OCI-LY1 (cell line): ENCODE measurements at regions not wholly inside any gene's neighbourhood (a gene's known extent, or its start where the extent isn't known, plus 50 kb on each side); places are given as distances from the start of the nearest gene placed in this dataset.

Source experiments
- EZH2 ChIP-seq: fragments of 200-600 bp; sonication (generic), shearing (Covaris generic); IDR thresholded peaks from 2 replicates; pipeline ENCODE4 v1.8.0; 2017; ENCODE audit warnings: borderline replicate concordance, mixed run types, mild to moderate bottlenecking, antibody characterized with exemption, low read length, moderate library complexity, mixed read lengths
- TF ChIP-seq, protein P1 (sequence below): fragments of 200-600 bp; sonication (generic), shearing (Covaris generic); IDR thresholded peaks from 2 replicates; pipeline ENCODE4 v1.5.1; 2017; ENCODE audit warnings: mild to moderate bottlenecking, antibody characterized with exemption, low read length, moderate library complexity, mixed read lengths

DNA sequence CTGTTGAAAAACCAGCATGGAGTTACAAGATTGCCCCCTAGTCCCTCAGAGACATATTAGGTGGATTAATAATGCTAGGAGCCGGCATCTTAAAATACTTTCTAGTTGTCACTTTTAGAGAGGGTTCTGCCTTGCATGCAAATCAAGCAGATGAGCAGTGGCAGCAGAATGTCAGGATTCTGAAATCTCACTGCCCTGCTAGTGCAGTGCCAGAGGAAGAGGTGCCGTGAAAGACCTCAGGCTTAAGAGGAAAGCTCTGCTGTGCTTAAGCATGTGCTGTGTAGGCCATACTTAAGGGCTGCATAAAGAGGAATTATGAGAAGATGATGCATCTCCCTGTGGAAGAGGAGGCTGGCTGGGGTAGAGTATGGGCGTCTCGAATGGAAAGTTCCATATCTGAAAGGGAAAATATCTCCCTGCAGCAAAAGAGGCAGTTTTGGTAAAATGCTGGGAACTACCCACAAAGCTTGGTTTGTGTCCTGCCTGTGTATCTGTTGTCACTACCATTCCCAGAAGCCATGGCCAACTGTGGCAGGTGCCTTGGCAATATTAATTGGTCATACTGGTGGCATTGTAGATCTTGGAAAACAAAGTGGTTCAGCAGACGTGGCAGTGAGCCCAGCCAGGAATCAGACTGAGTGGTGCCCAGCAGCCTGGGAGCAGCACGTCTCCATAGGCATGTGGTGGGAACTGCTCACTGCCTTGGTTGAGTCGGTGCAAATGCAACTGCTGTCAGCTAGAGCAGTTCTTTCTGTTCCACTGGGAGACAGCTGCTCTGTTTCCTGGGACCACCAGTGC, 131.9 kb downstream of the EVA1A start:
- TF ChIP-seq, protein P1, sequence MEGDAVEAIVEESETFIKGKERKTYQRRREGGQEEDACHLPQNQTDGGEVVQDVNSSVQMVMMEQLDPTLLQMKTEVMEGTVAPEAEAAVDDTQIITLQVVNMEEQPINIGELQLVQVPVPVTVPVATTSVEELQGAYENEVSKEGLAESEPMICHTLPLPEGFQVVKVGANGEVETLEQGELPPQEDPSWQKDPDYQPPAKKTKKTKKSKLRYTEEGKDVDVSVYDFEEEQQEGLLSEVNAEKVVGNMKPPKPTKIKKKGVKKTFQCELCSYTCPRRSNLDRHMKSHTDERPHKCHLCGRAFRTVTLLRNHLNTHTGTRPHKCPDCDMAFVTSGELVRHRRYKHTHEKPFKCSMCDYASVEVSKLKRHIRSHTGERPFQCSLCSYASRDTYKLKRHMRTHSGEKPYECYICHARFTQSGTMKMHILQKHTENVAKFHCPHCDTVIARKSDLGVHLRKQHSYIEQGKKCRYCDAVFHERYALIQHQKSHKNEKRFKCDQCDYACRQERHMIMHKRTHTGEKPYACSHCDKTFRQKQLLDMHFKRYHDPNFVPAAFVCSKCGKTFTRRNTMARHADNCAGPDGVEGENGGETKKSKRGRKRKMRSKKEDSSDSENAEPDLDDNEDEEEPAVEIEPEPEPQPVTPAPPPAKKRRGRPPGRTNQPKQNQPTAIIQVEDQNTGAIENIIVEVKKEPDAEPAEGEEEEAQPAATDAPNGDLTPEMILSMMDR, result no peak
- TF ChIP-seq EZH2, result no peak
